RKO (cell line): ENCODE measurements at regions not wholly inside any gene's neighbourhood (a gene's known extent, or its start where the extent isn't known, plus 50 kb on each side); places are given as distances from the start of the nearest gene placed in this dataset.
"Not testable (repeated sequence)": the region's sequence is repeated elsewhere in the genome, so short reads cannot be mapped to it uniquely, and the experiment has no call there.

Source experiments
- DNase-seq: peaks from one replicate; pipeline ENCODE4 v3.0.0-alpha.2; 2016; ENCODE audit warnings: low spot score

- DNase-seq: no peak
These were observed 219.6 kb upstream of the C1orf174 start for GRCh38 chr1:4119516-4120220.

DNA sequence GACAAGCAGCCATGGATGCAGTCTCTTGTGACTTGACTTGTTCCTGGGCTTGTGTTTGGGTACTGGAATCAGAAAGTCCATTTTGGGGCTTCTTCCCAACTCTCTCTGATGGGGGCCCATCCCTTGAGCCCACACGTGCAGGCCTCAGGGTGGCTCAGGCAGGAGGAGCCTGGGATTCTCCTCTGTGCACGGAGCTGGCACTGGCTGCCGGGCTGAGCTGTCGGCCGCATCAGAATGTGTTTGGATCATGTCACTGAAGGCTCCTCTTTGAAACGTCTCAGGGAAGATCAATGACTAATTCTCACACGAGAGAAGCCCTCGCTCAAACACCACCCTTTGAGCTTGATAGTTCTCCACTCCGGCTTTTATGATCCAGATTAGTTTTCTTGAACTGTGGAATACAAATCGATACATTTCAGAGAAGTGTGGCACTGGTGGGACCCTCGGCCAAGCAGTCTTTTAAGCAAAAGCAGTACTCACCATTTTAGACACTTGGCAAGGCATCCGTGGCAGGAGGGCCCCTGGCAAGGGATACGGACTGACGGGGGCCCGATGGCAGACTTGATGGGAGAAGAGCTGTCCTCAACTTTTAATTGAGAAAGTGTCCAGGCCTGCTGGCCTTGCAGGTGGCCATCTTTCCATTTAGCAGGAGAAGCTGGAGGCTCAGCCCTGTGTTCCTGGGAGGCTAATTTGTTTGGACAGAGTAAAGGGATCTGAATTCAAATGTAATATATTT, 220.7 kb upstream of the C1orf174 start:
- DNase-seq: no peak

DNA sequence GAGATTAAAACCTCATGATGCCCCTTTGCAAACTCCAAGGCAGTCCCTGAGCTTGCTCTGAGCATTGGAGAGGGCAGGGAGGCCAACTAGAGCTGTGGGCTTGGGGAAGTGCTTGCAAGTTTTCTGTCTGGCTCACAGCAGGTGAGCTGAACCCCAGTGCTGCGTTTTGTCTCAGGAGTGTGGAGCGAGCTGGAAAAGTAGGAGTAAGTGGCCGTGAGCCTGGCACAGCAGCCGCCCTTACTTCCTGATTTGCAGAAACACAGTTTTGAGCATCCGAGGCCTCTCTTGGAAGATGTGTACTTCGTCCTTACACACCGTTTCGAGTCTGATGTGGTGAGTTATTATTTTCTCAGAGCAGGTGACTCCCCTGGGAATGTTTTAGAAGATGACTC, 221.2 kb upstream of the C1orf174 start:
- no peak for DNase-seq

DNA sequence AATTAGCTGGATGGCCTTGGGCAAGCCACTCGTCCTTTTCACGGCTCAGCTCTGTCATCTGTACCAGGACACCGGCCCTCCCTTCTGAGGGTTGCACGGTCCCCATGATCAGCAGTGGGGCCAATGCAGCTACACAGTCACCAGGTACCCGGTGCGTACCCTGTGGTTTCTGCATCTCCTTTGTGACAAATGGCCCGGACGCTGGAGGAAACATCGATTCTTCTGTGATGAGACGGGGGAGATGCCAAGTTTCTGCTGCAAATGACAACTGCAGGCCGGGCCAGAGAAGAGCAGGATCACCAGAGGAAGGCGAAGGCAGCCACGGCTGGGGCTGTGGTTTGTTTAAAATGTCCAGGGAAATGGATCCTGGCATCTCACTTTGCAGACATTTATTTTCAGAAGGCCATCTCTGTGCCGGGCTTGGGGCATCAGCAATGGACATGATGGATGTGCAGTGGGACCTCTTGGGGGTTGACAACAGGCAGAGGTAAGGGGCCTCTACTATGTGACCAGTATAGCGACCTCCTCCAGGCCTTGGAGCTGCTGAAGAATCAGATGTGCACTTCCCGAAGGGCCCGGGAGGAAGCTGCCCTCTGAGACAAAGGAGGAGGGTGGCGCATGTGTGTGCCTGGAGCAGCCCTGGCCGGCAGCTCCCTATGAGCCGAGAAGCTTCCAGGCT, 221.9 kb upstream of the C1orf174 start:
- no peak for DNase-seq

GRCh38 chr1:4122513-4123160, 222.6 kb upstream of the C1orf174 start:
- no peak for DNase-seq

- no peak for DNase-seq
These were observed 224.6 kb upstream of the C1orf174 start for GRCh38 chr1:4124631-4125145.

- DNase-seq: no peak
These were observed 226.2 kb upstream of the C1orf174 start for GRCh38 chr1:4126251-4126650.

GRCh38 chr1:4126731-4127591, 226.9 kb upstream of the C1orf174 start:
- DNase-seq: no peak

GRCh38 chr1:4127592-4128140, 227.6 kb upstream of the C1orf174 start:
- DNase-seq: no peak

DNA sequence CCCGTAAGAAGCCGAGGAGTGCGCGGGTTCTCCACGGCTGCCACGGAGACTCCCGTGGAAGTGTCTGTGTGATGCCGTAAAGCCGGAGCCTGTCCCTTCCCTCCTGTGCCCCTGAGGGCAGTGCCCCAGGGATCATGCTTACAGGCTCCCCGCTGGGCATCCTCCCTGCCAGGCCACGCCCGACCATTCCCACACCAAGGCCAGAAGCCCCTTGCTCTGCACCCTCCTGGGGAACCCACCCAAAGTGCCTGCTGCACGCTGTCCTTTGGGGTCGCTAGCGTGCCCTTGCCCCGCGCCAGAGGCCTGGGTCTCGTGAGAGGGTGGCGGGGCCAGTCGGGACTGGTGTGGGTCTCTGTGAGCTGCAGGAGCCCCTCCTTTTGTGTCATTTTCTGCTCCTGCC, 228.5 kb upstream of the C1orf174 start:
- no peak for DNase-seq

- no peak for DNase-seq
These were observed 229.6 kb upstream of the C1orf174 start for GRCh38 chr1:4129693-4130092.

DNA sequence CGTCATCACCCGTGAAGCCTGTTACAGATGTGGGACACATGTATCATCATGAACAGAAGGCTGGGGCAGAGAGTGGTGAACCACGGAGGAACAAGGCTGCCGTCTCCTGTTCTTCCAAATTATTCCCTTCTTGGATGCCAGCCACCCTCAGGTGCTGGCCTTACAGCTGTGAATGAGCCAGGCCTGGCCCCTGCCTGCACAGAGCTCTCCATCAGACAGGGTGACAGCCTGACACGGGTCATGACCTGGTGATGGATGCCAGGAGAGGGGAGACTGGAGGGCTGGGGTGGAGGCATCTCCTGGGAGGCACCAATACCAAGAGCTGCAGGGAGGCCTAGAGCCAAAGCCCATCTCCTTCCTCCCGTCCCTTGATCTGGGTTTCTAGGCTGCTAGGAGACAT, 230.0 kb upstream of the C1orf174 start:
- no peak for DNase-seq

GRCh38 chr1:4131734-4132133, 231.7 kb upstream of the C1orf174 start:
- no peak for DNase-seq

DNA sequence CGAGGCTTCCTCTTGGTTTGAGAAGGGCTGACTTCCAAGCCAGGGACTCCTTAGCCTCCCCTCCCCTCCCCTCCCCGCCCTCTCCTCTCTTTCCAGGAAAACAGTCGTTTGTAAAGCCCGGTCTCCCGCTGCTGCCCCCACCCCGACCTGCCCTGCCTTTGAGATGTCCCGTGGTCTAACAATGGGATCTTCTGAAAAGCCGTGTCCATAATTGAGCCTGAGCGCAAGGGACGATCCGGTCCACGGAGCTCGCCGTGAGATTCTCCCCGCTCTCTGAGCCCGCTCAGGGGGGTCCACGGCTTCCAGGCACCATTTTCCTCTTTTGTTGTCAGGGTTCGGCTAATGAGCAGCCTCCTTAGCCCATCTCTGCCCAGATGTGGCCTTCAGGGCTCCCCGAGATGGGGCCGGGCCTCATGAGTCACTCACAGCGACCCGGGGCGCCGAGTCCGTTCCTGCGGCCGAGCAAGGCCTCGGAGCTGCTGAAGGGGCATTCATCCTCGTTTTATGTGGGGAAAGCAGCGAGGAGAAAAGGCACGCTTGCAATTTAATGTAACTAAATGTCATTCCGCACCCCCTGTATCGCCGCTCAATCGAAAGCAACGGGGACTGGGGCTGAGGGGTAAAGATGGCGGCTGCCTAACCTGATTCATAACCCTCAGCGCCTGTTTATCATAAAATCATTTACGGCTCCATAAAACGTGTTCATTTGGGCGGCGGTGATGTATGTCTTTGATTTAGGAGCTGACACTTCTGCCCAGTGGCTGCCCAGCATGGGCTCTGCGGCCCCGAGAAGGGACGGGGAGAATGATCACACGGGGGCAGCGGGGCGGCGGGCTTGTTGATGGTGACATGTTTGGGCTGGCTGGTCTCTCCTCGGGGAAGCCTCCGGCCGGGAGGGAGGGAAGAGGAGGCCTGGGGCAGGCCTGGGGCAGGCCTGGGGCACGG, 232.6 kb upstream of the C1orf174 start:
- no peak for DNase-seq

DNA sequence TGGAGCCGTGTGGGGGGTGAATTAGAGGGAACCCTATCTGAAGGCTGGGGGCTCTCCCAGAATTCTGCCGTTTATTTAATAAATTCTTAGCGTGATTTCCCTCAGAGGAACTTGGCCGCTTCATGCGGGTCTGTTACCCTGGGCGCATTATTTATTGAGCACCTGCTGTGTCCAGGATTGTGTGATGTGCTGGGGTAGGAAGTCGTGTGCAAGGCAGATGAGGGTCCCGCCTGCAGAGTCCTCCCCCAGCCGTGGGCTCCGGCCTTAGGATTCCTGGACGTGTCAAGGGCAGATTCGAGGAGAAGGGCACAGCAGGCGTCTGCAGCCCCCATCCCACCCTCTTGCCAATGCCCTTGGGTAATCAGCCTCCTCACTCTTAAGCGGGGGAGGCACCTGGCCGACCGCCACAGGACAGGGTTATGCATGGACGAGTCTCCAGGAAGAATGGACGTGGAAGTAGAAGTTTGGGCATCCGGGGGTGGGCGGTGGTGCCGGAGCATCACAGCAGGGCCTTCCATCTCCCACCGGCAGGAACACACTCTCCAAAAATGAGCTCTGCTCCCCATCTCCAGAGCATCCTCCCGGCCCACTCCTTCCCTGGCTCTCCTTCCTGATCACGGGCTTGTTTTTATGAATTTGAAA, 233.3 kb upstream of the C1orf174 start:
- DNase-seq: no peak

DNA sequence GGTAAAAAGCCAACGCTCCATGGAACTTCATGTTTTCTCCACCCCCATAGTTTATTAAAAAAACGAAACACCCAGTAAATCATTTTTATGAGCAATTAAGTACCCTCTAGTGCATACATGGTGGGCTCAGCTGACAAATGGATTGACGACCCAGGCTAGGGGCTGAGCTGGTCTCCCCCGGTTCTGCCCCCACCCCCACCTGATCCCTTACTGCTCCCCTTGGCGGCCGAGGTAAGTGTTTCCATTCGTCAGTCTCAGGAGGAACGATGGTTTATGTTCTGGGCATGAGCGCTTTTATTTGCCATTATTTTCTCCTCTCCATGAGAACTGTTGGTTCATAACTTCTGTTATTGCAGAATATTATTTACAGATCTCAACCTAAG, 233.9 kb upstream of the C1orf174 start:
- no peak for DNase-seq

DNA sequence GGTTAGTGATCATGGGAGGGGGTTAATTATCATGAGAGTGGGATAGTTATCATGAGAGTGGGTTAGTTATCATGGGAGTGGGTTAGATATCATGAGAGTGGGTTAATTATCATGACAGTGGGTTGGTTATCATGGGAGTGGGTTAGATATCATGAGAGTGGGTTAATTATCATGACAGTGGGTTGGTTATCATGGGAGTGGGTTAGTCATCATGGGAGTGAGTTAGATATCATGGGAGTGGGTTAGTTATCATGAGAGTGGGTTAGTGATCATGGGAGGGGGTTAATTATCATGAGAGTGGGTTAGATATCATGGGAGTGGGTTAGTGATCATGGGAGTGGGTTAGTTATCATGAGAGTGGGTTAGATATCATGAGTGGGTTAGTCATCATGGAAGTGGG, 235.8 kb upstream of the C1orf174 start:
- DNase-seq: not testable (repeated sequence)

DNA sequence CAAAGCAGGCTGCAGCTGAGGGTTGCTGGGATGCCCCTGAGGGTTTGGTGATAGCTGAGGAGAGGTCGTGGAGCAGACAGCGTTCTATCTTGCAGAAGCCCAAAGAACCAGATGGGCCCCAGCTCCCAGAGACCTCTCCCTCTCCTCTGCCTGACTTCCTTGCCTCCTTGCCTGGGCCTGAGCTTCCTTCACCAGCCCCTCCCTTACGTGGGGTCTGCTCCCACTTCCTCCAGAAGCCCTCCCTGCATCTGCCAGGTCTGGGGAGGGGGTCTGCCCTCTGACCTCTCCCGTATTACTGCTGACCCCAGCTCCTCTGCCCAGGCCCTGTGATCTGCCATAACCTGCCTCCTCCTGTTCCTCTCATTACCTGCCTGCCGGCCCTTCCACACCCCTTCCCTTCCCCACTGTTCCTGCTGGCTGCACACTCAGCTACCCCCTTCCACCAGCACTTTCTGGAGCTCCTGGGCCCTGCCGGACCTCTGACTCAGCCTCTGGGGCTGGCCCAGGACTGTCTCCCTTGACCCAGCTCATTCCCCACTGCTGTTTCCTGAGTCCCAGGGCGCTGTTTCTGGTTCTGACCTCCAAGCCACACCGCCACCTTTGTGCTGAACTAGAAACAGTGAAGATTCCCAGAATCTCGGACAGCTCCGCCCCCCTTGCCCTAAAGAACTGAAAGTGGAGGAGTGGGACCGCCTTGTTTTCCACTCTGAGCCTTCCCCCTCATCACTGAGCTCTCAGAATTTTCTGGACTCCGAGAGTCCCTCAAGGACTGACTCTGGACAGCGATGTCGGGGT, 237.7 kb upstream of the C1orf174 start:
- no peak for DNase-seq

GRCh38 chr1:4139646-4140045, 239.6 kb upstream of the C1orf174 start:
- no peak for DNase-seq
